NCI-H2107 (cell line): ENCODE measurements at regions not wholly inside any gene's neighbourhood (a gene's known extent, or its start where the extent isn't known, plus 50 kb on each side); places are given as distances from the start of the nearest gene placed in this dataset.
"Not testable (repeated sequence)": the region's sequence is repeated elsewhere in the genome, so short reads cannot be mapped to it uniquely, and the experiment has no call there.

Experiments used
- DNase-seq: peaks from one replicate; lab custom pipeline; 2025; lab: John Stamatoyannopoulos, UW

GRCh38 chr12:59345406-59345805 lies 250.4 kb upstream of the SLC16A7 start:
- DNase-seq = no peak

GRCh38 chr12:59344224-59344623 lies 251.6 kb upstream of the SLC16A7 start:
- no peak for DNase-seq

- DNase-seq = no peak
Measured at GRCh38 chr12:59329462-59329861, 266.4 kb upstream of the SLC16A7 start.

GRCh38 chr12:59328395-59329075 lies 267.3 kb upstream of the SLC16A7 start:
- not testable (repeated sequence) for DNase-seq

GRCh38 chr12:59326457-59326856 lies 269.4 kb upstream of the SLC16A7 start:
- not testable (repeated sequence) for DNase-seq

- DNase-seq = no peak
Measured at GRCh38 chr12:59322473-59322872, 273.4 kb upstream of the SLC16A7 start.

GRCh38 chr12:59321278-59321677 lies 274.6 kb upstream of the SLC16A7 start:
- no peak for DNase-seq

- DNase-seq = no peak
Measured at GRCh38 chr12:59320112-59320511, 275.7 kb upstream of the SLC16A7 start.

- DNase-seq = no peak
Measured at GRCh38 chr12:59318940-59319339, 276.9 kb upstream of the SLC16A7 start.

GRCh38 chr12:59317598-59317997 lies 278.2 kb upstream of the SLC16A7 start:
- DNase-seq = no peak

- no peak for DNase-seq
Measured at GRCh38 chr12:59316938-59317337, 278.9 kb upstream of the SLC16A7 start.

- DNase-seq = not testable (repeated sequence)
Measured at GRCh38 chr12:59316354-59316753, 279.5 kb upstream of the SLC16A7 start.

- no peak for DNase-seq
Measured at GRCh38 chr12:59314209-59314608, 281.6 kb upstream of the SLC16A7 start.

- no peak for DNase-seq
Measured at GRCh38 chr12:59304077-59304721, 291.6 kb upstream of the SLC16A7 start.

GRCh38 chr12:59298296-59298695 lies 297.5 kb upstream of the SLC16A7 start:
- no peak for DNase-seq

GRCh38 chr12:59294221-59294620 lies 301.6 kb upstream of the SLC16A7 start:
- no peak for DNase-seq

GRCh38 chr12:59282999-59283398 lies 312.8 kb upstream of the SLC16A7 start:
- no peak for DNase-seq

GRCh38 chr12:59273561-59273960 lies 322.3 kb upstream of the SLC16A7 start:
- not testable (repeated sequence) for DNase-seq

GRCh38 chr12:59268295-59268809 lies 327.5 kb upstream of the SLC16A7 start:
- DNase-seq = no peak

GRCh38 chr12:59260202-59260601 lies 335.6 kb upstream of the SLC16A7 start:
- no peak for DNase-seq

GRCh38 chr12:59252731-59253130 lies 332.4 kb upstream of the LRIG3 start:
- no peak for DNase-seq

GRCh38 chr12:59250766-59251165 lies 330.5 kb upstream of the LRIG3 start:
- no peak for DNase-seq

- DNase-seq = no peak
Measured at GRCh38 chr12:59240048-59240447, 319.7 kb upstream of the LRIG3 start.

- no peak for DNase-seq
Measured at GRCh38 chr12:59234391-59234790, 314.1 kb upstream of the LRIG3 start.
